ENCODE measurements at regions not wholly inside any gene's neighbourhood (a gene's known extent, or its start where the extent isn't known, plus 50 kb on each side); places are given as distances from the start of the nearest gene placed in this dataset.

DNA sequence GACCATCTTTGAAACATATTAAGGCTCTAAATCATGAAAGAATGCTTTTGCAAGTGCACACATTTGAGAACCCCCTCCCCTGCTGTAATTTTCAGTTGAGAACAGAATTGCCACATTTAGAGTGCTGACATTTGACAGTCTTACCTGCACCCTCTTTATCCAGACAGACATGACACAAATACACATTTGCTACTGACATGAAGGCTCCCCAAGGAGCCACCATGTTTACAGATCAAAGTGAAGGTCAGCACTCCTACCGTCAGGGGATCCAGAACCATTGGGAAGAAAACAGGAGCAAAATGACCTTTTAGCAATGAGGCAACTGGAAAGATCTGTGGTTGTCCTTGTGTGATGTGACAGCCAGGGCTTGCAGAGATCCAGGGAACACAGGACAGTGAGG lies 315.4 kb upstream of the CNR1 start:
- no peak overlapping the region for H2AFZ ChIP-seq (ENCODE audit: control insufficient read depth, low read length)
- H3K9me1 ChIP-seq (ENCODE audit: control insufficient read depth, extremely low read depth, insufficient read depth, low read length): no peaks in the 10 kb centered on the region
- no peak for FAIRE-seq
- H4K20me1 ChIP-seq (ENCODE audit: control insufficient read depth, extremely low read depth, insufficient read depth, low read length): no peaks in the 10 kb centered on the region
- no peaks in the 10 kb centered on the region for H3K36me3 ChIP-seq (ENCODE audit: control insufficient read depth in 2 of 2, extremely low read depth in 1 of 2, insufficient read depth in 2 of 2, low read length in 2 of 2)
- no peak for DNase-seq (ENCODE audit: low read depth, low spot score)
- H3K9ac ChIP-seq (ENCODE audit: control insufficient read depth, extremely low read depth, insufficient read depth, low read length): no peak overlapping the region
- peaks cover 3% of the 10 kb centered on the region for H3K9me3 ChIP-seq (ENCODE audit: control insufficient read depth, low read depth, low read length)
- dilution Hi-C loops (cut with MboI; ENCODE audit: extremely low pct_ligation_motif_present, low sequenced_read_pairs): no loop called here
- no peaks in the 10 kb centered on the region for H3K79me2 ChIP-seq (ENCODE audit: control insufficient read depth, insufficient read depth, low read length)
- H3K27me3 ChIP-seq (ENCODE audit: control insufficient read depth, extremely low read depth, insufficient read depth, low read length): no peaks in the 10 kb centered on the region
- H3K27ac ChIP-seq (ENCODE audit: control insufficient read depth, insufficient read depth, low read length): no peak overlapping the region
- no peak overlapping the region for H3K4me2 ChIP-seq (ENCODE audit: control insufficient read depth, extremely low read depth, insufficient read depth, low read depth, low read length)
- H3K4me1 ChIP-seq (ENCODE audit: control insufficient read depth, extremely low read depth, insufficient read depth, low read length): no peaks in the 10 kb centered on the region
- TF ChIP-seq, protein P1, sequence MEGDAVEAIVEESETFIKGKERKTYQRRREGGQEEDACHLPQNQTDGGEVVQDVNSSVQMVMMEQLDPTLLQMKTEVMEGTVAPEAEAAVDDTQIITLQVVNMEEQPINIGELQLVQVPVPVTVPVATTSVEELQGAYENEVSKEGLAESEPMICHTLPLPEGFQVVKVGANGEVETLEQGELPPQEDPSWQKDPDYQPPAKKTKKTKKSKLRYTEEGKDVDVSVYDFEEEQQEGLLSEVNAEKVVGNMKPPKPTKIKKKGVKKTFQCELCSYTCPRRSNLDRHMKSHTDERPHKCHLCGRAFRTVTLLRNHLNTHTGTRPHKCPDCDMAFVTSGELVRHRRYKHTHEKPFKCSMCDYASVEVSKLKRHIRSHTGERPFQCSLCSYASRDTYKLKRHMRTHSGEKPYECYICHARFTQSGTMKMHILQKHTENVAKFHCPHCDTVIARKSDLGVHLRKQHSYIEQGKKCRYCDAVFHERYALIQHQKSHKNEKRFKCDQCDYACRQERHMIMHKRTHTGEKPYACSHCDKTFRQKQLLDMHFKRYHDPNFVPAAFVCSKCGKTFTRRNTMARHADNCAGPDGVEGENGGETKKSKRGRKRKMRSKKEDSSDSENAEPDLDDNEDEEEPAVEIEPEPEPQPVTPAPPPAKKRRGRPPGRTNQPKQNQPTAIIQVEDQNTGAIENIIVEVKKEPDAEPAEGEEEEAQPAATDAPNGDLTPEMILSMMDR (optimal IDR thresholded peaks at IDR 0.05 in 1 of 3, IDR thresholded peaks at IDR 0.05 in 1 of 3, conservative IDR thresholded peaks at IDR 0.05 in 1 of 3; ENCODE audit: extremely low read depth in 1 of 3, insufficient read depth in 2 of 3, low read length in 3 of 3): no peak
- no peak for TF ChIP-seq EZH2 (IDR thresholded peaks at IDR 0.05; ENCODE audit: low read length)
- no peak overlapping the region for H3K4me3 ChIP-seq (ENCODE audit: control insufficient read depth in 2 of 3, extremely low read depth in 1 of 3, insufficient read depth in 2 of 3, low read depth in 1 of 3, low read length in 3 of 3)

DNA sequence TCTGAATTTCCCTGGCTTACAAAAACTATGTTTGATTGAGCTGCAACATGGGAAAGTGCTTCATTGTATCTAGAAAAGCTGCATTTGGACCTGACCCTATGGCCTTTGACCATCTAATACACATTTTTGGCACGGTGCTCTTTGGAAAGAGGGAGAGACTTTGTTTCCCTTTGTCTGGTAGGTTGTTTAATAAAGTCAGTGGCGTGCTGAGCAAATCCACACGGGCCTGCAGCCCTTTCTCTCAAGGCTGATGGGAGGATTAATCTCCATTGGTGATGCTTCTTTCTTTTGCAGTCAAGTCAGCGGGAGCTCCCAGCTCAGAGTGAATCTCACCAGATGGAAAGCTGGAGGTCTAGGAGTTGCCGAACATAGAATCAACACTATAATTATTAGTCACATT lies 314.7 kb upstream of the CNR1 start:
- Histone ChIP-seq H3K79me2 (ENCODE audit: control insufficient read depth, insufficient read depth, low read length) (no peaks in the 10 kb centered on the region), H4K20me1 (ENCODE audit: control insufficient read depth, extremely low read depth, insufficient read depth, low read length) (no peaks in the 10 kb centered on the region), H3K36me3 (ENCODE audit: control insufficient read depth in 2 of 2, extremely low read depth in 1 of 2, insufficient read depth in 2 of 2, low read length in 2 of 2) (no peaks in the 10 kb centered on the region), H3K4me2 (ENCODE audit: control insufficient read depth, extremely low read depth, insufficient read depth, low read depth, low read length) (no peak overlapping the region), H2AFZ (ENCODE audit: control insufficient read depth, low read length) (no peak overlapping the region), H3K27me3 (ENCODE audit: control insufficient read depth, extremely low read depth, insufficient read depth, low read length) (no peaks in the 10 kb centered on the region), H3K4me1 (ENCODE audit: control insufficient read depth, extremely low read depth, insufficient read depth, low read length) (no peaks in the 10 kb centered on the region), H3K27ac (ENCODE audit: control insufficient read depth, insufficient read depth, low read length) (no peak overlapping the region), H3K9ac (ENCODE audit: control insufficient read depth, extremely low read depth, insufficient read depth, low read length) (no peak overlapping the region), H3K9me1 (ENCODE audit: control insufficient read depth, extremely low read depth, insufficient read depth, low read length) (no peaks in the 10 kb centered on the region), H3K9me3 (ENCODE audit: control insufficient read depth, low read depth, low read length) (peaks cover 3% of the 10 kb centered on the region), H3K4me3 (ENCODE audit: control insufficient read depth in 2 of 3, extremely low read depth in 1 of 3, insufficient read depth in 2 of 3, low read depth in 1 of 3, low read length in 3 of 3) (no peak overlapping the region)
- dilution Hi-C loops (cut with MboI; ENCODE audit: extremely low pct_ligation_motif_present, low sequenced_read_pairs): no loop called here
- DNase-seq (ENCODE audit: low read depth, low spot score) (no peak), FAIRE-seq (no peak)
- TF ChIP-seq, protein P1 (optimal IDR thresholded peaks at IDR 0.05 in 1 of 3, IDR thresholded peaks at IDR 0.05 in 1 of 3, conservative IDR thresholded peaks at IDR 0.05 in 1 of 3; ENCODE audit: extremely low read depth in 1 of 3, insufficient read depth in 2 of 3, low read length in 3 of 3): no peak
- no peak for TF ChIP-seq EZH2 (IDR thresholded peaks at IDR 0.05; ENCODE audit: low read length)
